Tibial nerve (tissue), 4 donors: ENCODE measurements at regions not wholly inside any gene's neighbourhood (a gene's known extent, or its start where the extent isn't known, plus 50 kb on each side); places are given as distances from the start of the nearest gene placed in this dataset.
"Not testable (repeated sequence)": the region's sequence is repeated elsewhere in the genome, so short reads cannot be mapped to it uniquely, and the experiment has no call there.

Source experiments
- CTCF ChIP-seq, 5 experiments: fragments of 200-600 bp in 3 of 5; fragments of 450-650 bp in 2 of 5; sonication (generic) in 3 of 5; IDR thresholded peaks; one replicate each; pipeline ENCODE4 v1.5.1; 2016 to 2019; ENCODE audit warnings: antibody characterized with exemption in 5 of 5, mild to moderate bottlenecking in 3 of 5, moderate library complexity in 2 of 5
- EP300 ChIP-seq, 2 donors: sonication (generic); formaldehyde crosslinking; IDR thresholded peaks; one replicate each; pipeline ENCODE4 v1.6.1; 2017; ENCODE audit warnings: antibody characterized with exemption in 2 of 2, mild to moderate bottlenecking in 1 of 2
- POLR2A ChIP-seq, 2 donors: fragments of 450-650 bp; IDR thresholded peaks; one replicate each; pipeline ENCODE4 v1.6.1; 2017; ENCODE audit warnings: antibody characterized with exemption in 2 of 2, mild to moderate bottlenecking in 2 of 2, moderate library complexity in 2 of 2

- TF ChIP-seq CTCF, POLR2A, EP300 (IDR thresholded peaks at IDR 0.05): not testable (repeated sequence)
Measured at GRCh38 chr15:84173231-84173610, 62.4 kb upstream of the GOLGA6L4 start.
